Stomach (tissue), 8 donors: ENCODE measurements at regions not wholly inside any gene's neighbourhood (a gene's known extent, or its start where the extent isn't known, plus 50 kb on each side); places are given as distances from the start of the nearest gene placed in this dataset.

Experiments used
- DNase-seq, 2 donors: peaks; one replicate each; pipeline versions ENCODE4 v3.0.0 to v3.0.0-alpha.2; 2013 to 2019
- H3K27ac ChIP-seq, 5 donors: fragments of 200-600 bp in 4 of 5; sonication (generic) in 4 of 5; one replicate each; pipeline ENCODE4 v1.5.1; 2013 to 2019; ENCODE audit warnings: mild to moderate bottlenecking in 1 of 5, moderate library complexity in 1 of 5
- H3K27me3 ChIP-seq, 3 donors: fragments of 200-600 bp; sonication (generic); one replicate each; pipeline ENCODE4 v1.5.1; 2017 to 2019; ENCODE audit warnings: mixed run types in 1 of 3
- H3K36me3 ChIP-seq, 4 donors: fragments of 200-600 bp; sonication (generic); 1 replicate in 3 of 4; 2 replicates in 1 of 4; pipeline ENCODE4 v1.5.1; 2016 to 2019
- H3K4me1 ChIP-seq, 4 donors: fragments of 200-600 bp; sonication (generic); one replicate each; pipeline ENCODE4 v1.5.1; 2016 to 2019
- H3K4me3 ChIP-seq, 4 donors: fragments of 200-600 bp; sonication (generic) in 3 of 4; one replicate each; pipeline ENCODE4 v1.5.1; 2016 to 2019; ENCODE audit warnings: mild to moderate bottlenecking in 1 of 4
- H3K9me3 ChIP-seq, 4 donors: fragments of 200-600 bp; sonication (generic); one replicate each; pipeline ENCODE4 v1.5.1; 2016 to 2019
- CTCF ChIP-seq, 7 experiments: fragments of 450-650 bp in 4 of 7; fragments of 200-600 bp in 3 of 7; sonication (generic) in 3 of 7; IDR thresholded peaks; one replicate each; pipeline ENCODE4 v1.5.1; 2016 to 2019; ENCODE audit warnings: antibody characterized with exemption in 7 of 7, control low read depth in 2 of 7, mild to moderate bottlenecking in 1 of 7
- EP300 ChIP-seq: sonication (generic); formaldehyde crosslinking; IDR thresholded peaks from one replicate; pipeline ENCODE4 v1.6.1; 2017; ENCODE audit warnings: antibody characterized with exemption
- POLR2A ChIP-seq, 4 donors: fragments of 450-650 bp; IDR thresholded peaks; one replicate each; pipeline ENCODE4 v1.6.1; 2016; ENCODE audit warnings: antibody characterized with exemption in 4 of 4, control low read depth in 2 of 4, mild to moderate bottlenecking in 1 of 4, moderate library complexity in 1 of 4
- POLR2AphosphoS5 ChIP-seq, 3 donors: sonication (generic); formaldehyde crosslinking; IDR thresholded peaks; one replicate each; pipeline ENCODE4 v1.6.1; 2016; ENCODE audit warnings: antibody characterized with exemption in 3 of 3
- WGBS, 5 donors: extraction: QIAGEN DNeasy Blood & Tissue Kit in 3 of 5; methylation state at CpG; one replicate each; pipeline versions ENCODE4 v1.1.5 to v1.1.7; 2013 to 2018; 5-methylcytosine and 5-hydroxymethylcytosine counted together
- intact Hi-C: fragments of 100-400 bp; cut with DNase I; formaldehyde crosslinking; loops from one replicate; pipeline ENCODE4 v1.15.1; 2023; ENCODE audit warnings: low total_unique reads
- donor health status: healthy with polysubstance abuse.
- donor health status: Bipolar disorder and iron deficiency.
- donor health status: healthy.

GRCh38 chr12:4059898-4060568 lies 186.8 kb upstream of the PARP11 start:
- no peaks in the 10 kb centered on the region for H3K36me3 ChIP-seq
- H3K4me1 ChIP-seq: no peaks in the 10 kb centered on the region
- H3K9me3 ChIP-seq: no peaks in the 10 kb centered on the region
- H3K27me3 ChIP-seq: no peaks in the 10 kb centered on the region
- no peak overlapping the region for H3K27ac ChIP-seq
- no peak overlapping the region for H3K4me3 ChIP-seq
- no peak for TF ChIP-seq CTCF (IDR thresholded peaks at IDR 0.05)
- TF ChIP-seq POLR2A (IDR thresholded peaks at IDR 0.05): no peak
- TF ChIP-seq EP300: no peak
- TF ChIP-seq POLR2AphosphoS5 (IDR thresholded peaks at IDR 0.05): no peak
- WGBS, 5 donors: 81 to 87% (median 85%) methylated on average over 7 of the region's 7 CpGs
- DNase-seq: no peak
- intact Hi-C loops: no loop called here

GRCh38 chr12:4056910-4057845 lies 184.0 kb upstream of the PARP11 start:
- 46 to 62% (median 59%) methylated on average over 6 of the region's 6 CpGs for WGBS, 5 donors
- Histone ChIP-seq H3K9me3 (no peaks in the 10 kb centered on the region), H3K4me1 (no peaks in the 10 kb centered on the region), H3K27ac (no peak overlapping the region), H3K36me3 (no peaks in the 10 kb centered on the region), H3K4me3 (no peak overlapping the region), H3K27me3 (no peaks in the 10 kb centered on the region)
- intact Hi-C loops: no loop called here
- no peak for TF ChIP-seq CTCF (IDR thresholded peaks at IDR 0.05)
- TF ChIP-seq POLR2AphosphoS5 (IDR thresholded peaks at IDR 0.05): no peak
- no peak for TF ChIP-seq EP300
- TF ChIP-seq POLR2A (IDR thresholded peaks at IDR 0.05): no peak
- no peak for DNase-seq

- no peak for DNase-seq
- 83 to 89% (median 87%) methylated on average over 2 of the region's 2 CpGs for WGBS, 5 donors
- Histone ChIP-seq H3K9me3 (no peaks in the 10 kb centered on the region), H3K4me3 (no peak overlapping the region), H3K27ac (no peak overlapping the region), H3K27me3 (no peaks in the 10 kb centered on the region), H3K36me3 (no peaks in the 10 kb centered on the region), H3K4me1 (no peaks in the 10 kb centered on the region)
- intact Hi-C loops: no loop called here
- TF ChIP-seq CTCF (IDR thresholded peaks at IDR 0.05): no peak
- no peak for TF ChIP-seq POLR2AphosphoS5 (IDR thresholded peaks at IDR 0.05)
- no peak for TF ChIP-seq EP300
- no peak for TF ChIP-seq POLR2A (IDR thresholded peaks at IDR 0.05)
Measured at GRCh38 chr12:4054630-4055029, 181.4 kb upstream of the PARP11 start.

GRCh38 chr12:4052691-4053090 lies 179.5 kb upstream of the PARP11 start:
- H3K27me3 ChIP-seq: no peaks in the 10 kb centered on the region
- H3K4me3 ChIP-seq: no peak overlapping the region
- TF ChIP-seq POLR2AphosphoS5 (IDR thresholded peaks at IDR 0.05) (no peak), POLR2A (IDR thresholded peaks at IDR 0.05) (no peak), CTCF (IDR thresholded peaks at IDR 0.05) (no peak), EP300 (no peak)
- WGBS, 5 donors: 73 to 100% (median 87%) methylated on average over 3 of the region's 3 CpGs
- H3K9me3 ChIP-seq: no peaks in the 10 kb centered on the region
- H3K27ac ChIP-seq: no peak overlapping the region
- intact Hi-C loops: no loop called here
- no peaks in the 10 kb centered on the region for H3K36me3 ChIP-seq
- no peak for DNase-seq
- H3K4me1 ChIP-seq: no peaks in the 10 kb centered on the region
